Epithelial cell of proximal tubule (primary cell): ENCODE measurements at regions not wholly inside any gene's neighbourhood (a gene's known extent, or its start where the extent isn't known, plus 50 kb on each side); places are given as distances from the start of the nearest gene placed in this dataset.

Experiments used
- DNase-seq: peaks from one replicate; pipeline ENCODE4 v3.0.0-alpha.2; 2011; ENCODE audit warnings: low read depth
- H3K4me3 ChIP-seq: 2 replicates; pipeline ENCODE4 v1.5.1; 2011; ENCODE audit warnings: low read depth, mild to moderate bottlenecking, low read length
- CTCF ChIP-seq: conservative IDR thresholded peaks from 2 replicates; pipeline ENCODE4 v1.5.1; 2012; ENCODE audit warnings: low read depth, mild to moderate bottlenecking, low read length

GRCh38 chr18:2431806-2432205 is 139.5 kb downstream of the METTL4 start:
- H3K4me3 ChIP-seq = no peak overlapping the region
- no peak for DNase-seq
- no peak for TF ChIP-seq CTCF

GRCh38 chr18:2433366-2433765 is 137.9 kb downstream of the METTL4 start:
- H3K4me3 ChIP-seq = no peak overlapping the region

GRCh38 chr18:2441544-2441943 is 129.8 kb downstream of the METTL4 start:
- no peak for TF ChIP-seq CTCF
- DNase-seq = no peak
- no peak overlapping the region for H3K4me3 ChIP-seq

More at GRCh38 chr18:2433366-2433765, 137.9 kb downstream of the METTL4 start:
- no peak for TF ChIP-seq CTCF
- no peak for DNase-seq

- no peak for DNase-seq
- no peak overlapping the region for H3K4me3 ChIP-seq
- TF ChIP-seq CTCF = no peak
Observed at GRCh38 chr18:2442006-2442405, 129.3 kb downstream of the METTL4 start.

GRCh38 chr18:2442726-2443275 is 128.5 kb downstream of the METTL4 start:
- DNase-seq = no peak
- no peak for TF ChIP-seq CTCF
- no peak overlapping the region for H3K4me3 ChIP-seq

GRCh38 chr18:2444201-2444875 is 127.0 kb downstream of the METTL4 start:
- H3K4me3 ChIP-seq = no peak overlapping the region
- TF ChIP-seq CTCF = no peak
- no peak for DNase-seq
